NCI-H345 treated with DMSO at 0.1 percent for 48 hours (cell line): ENCODE measurements at regions not wholly inside any gene's neighbourhood (a gene's known extent, or its start where the extent isn't known, plus 50 kb on each side); places are given as distances from the start of the nearest gene placed in this dataset.

ENCODE experiments used
- DNase-seq: peaks from one replicate; lab custom pipeline; 2025; ENCODE audit not compliant: unreplicated experiment; lab: John Stamatoyannopoulos, UW

- no peak for DNase-seq
Measured at GRCh38 chr18:40698129-40698528, 1256.9 kb upstream of the PIK3C3 start.

GRCh38 chr18:40695526-40695925 lies 1259.5 kb upstream of the PIK3C3 start:
- DNase-seq: no peak

- no peak for DNase-seq
Measured at GRCh38 chr18:40692871-40693270, 1262.2 kb upstream of the PIK3C3 start.

GRCh38 chr18:40690062-40690461 lies 1265.0 kb upstream of the PIK3C3 start:
- DNase-seq: no peak

GRCh38 chr18:40687399-40687798 lies 1267.6 kb upstream of the PIK3C3 start:
- DNase-seq: no peak

GRCh38 chr18:40686836-40687235 lies 1268.2 kb upstream of the PIK3C3 start:
- DNase-seq: no peak

GRCh38 chr18:40685219-40685618 lies 1269.8 kb upstream of the PIK3C3 start:
- DNase-seq: no peak

- DNase-seq: no peak
Measured at GRCh38 chr18:40678318-40678717, 1276.7 kb upstream of the PIK3C3 start.

- DNase-seq: no peak
Measured at GRCh38 chr18:40676668-40677067, 1278.4 kb upstream of the PIK3C3 start.

- DNase-seq: no peak
Measured at GRCh38 chr18:40673150-40673549, 1281.9 kb upstream of the PIK3C3 start.

- DNase-seq: no peak
Measured at GRCh38 chr18:40672590-40672989, 1282.4 kb upstream of the PIK3C3 start.

- DNase-seq: no peak
Measured at GRCh38 chr18:40670668-40671375, 1284.2 kb upstream of the PIK3C3 start.

GRCh38 chr18:40662898-40663437 lies 1292.1 kb upstream of the PIK3C3 start:
- no peak for DNase-seq

GRCh38 chr18:40653682-40654081 lies 1301.4 kb upstream of the PIK3C3 start:
- DNase-seq: no peak

- DNase-seq: no peak
Measured at GRCh38 chr18:40652321-40652720, 1302.7 kb upstream of the PIK3C3 start.

- DNase-seq: no peak
Measured at GRCh38 chr18:40651163-40651562, 1303.9 kb upstream of the PIK3C3 start.

GRCh38 chr18:40642692-40643229 lies 1312.3 kb upstream of the PIK3C3 start:
- no peak for DNase-seq

GRCh38 chr18:40631319-40631718 lies 1323.7 kb upstream of the PIK3C3 start:
- DNase-seq: no peak

- no peak for DNase-seq
Measured at GRCh38 chr18:40630496-40630895, 1324.5 kb upstream of the PIK3C3 start.

GRCh38 chr18:40624959-40625358 lies 1330.1 kb upstream of the PIK3C3 start:
- no peak for DNase-seq

GRCh38 chr18:40613721-40614120 lies 1341.3 kb upstream of the PIK3C3 start:
- no peak for DNase-seq

GRCh38 chr18:40612356-40612755 lies 1342.7 kb upstream of the PIK3C3 start:
- DNase-seq: no peak

- no peak for DNase-seq
Measured at GRCh38 chr18:40608226-40608625, 1346.8 kb upstream of the PIK3C3 start.
